OCI-LY7 (cell line): ENCODE measurements at regions not wholly inside any gene's neighbourhood (a gene's known extent, or its start where the extent isn't known, plus 50 kb on each side); places are given as distances from the start of the nearest gene placed in this dataset.
"Not testable (repeated sequence)": the region's sequence is repeated elsewhere in the genome, so short reads cannot be mapped to it uniquely, and the experiment has no call there.

ENCODE experiments used
- BruUV-seq: library from RNA; stranded (reverse); fragments of 400-500 nt; replicated peaks from 2 replicates; lab custom pipeline; 2021; lab: Mats Ljungman, UMichigan
- CTCF ChIA-PET: fragments of 300-600 bp; sonication (Branson Sonifier 250); formaldehyde crosslinking; loops from one replicate; lab custom pipeline; 2022; ENCODE audit warnings: antibody characterized with exemption; ENCODE audit not compliant: unreplicated experiment; lab: Charles Lee
- POLR2A ChIA-PET: fragments of 300-600 bp; sonication (Branson Sonifier 250); formaldehyde crosslinking; loops from one replicate; lab custom pipeline; 2022; ENCODE audit warnings: antibody characterized with exemption; lab: Charles Lee
- DNase-seq: peaks from one replicate; pipeline ENCODE4 v3.0.0-alpha.2; 2015; ENCODE audit warnings: low spot score
- H2AFZ ChIP-seq: fragments of 200-600 bp; sonication (generic), shearing (Covaris generic); 2 replicates; pipeline ENCODE4 v1.6.1; 2014; ENCODE audit warnings: mild to moderate bottlenecking, antibody characterized with exemption, low read length, moderate library complexity
- H3K27ac ChIP-seq: fragments of 200-600 bp; sonication (generic); 2 replicates; pipeline ENCODE4 v1.5.1; 2014; ENCODE audit warnings: mixed run types, low read depth, mild to moderate bottlenecking, moderate library complexity, low read length, inconsistent platforms; ENCODE audit not compliant: poor library complexity, severe bottlenecking
- H3K36me3 ChIP-seq: fragments of 200-600 bp; sonication (generic); 2 replicates; pipeline ENCODE4 v1.6.1; 2014; ENCODE audit warnings: mild to moderate bottlenecking, antibody characterized with exemption, low read length, moderate library complexity, mixed read lengths; ENCODE audit not compliant: insufficient read depth
- H3K4me1 ChIP-seq: fragments of 200-600 bp; sonication (generic); 2 replicates; pipeline ENCODE4 v1.5.1; 2014; ENCODE audit warnings: mild to moderate bottlenecking, low read length; ENCODE audit not compliant: insufficient read depth, poor library complexity, severe bottlenecking
- H3K4me2 ChIP-seq: fragments of 200-600 bp; sonication (generic); 2 replicates; pipeline ENCODE4 v1.6.1; 2014; ENCODE audit warnings: mild to moderate bottlenecking, low read length
- H3K4me3 ChIP-seq: fragments of 200-600 bp; sonication (generic); 2 replicates; pipeline ENCODE4 v1.5.1; 2014; ENCODE audit warnings: mild to moderate bottlenecking, low read depth, low read length; ENCODE audit not compliant: poor library complexity, severe bottlenecking
- H3K79me2 ChIP-seq: fragments of 200-600 bp; sonication (generic); 2 replicates; pipeline ENCODE4 v1.6.1; 2016; ENCODE audit warnings: low read depth, mild to moderate bottlenecking, low read length, moderate library complexity, mixed read lengths; ENCODE audit not compliant: insufficient read depth
- H3K9me2 ChIP-seq: fragments of 200-600 bp; sonication (generic); 2 replicates; pipeline ENCODE4 v1.6.1; 2016; ENCODE audit warnings: mild to moderate bottlenecking, low read length, mixed read lengths; ENCODE audit not compliant: insufficient read depth
- H3K9me3 ChIP-seq: fragments of 200-600 bp; sonication (generic); 2 replicates; pipeline ENCODE4 v1.6.1; 2014; ENCODE audit warnings: mild to moderate bottlenecking, mixed run types, low read length, mixed read lengths
- H4K20me1 ChIP-seq: fragments of 200-600 bp; sonication (generic); 2 replicates; pipeline ENCODE4 v1.6.1; 2014; ENCODE audit warnings: mild to moderate bottlenecking, antibody characterized with exemption, low read length, moderate library complexity, mixed read lengths; ENCODE audit not compliant: insufficient read depth
- CTCF ChIP-seq: fragments of 200-600 bp; sonication (generic); conservative IDR thresholded peaks from 2 replicates; pipeline ENCODE4 v1.5.1; 2014; ENCODE audit warnings: mild to moderate bottlenecking, antibody characterized with exemption, low read length, moderate library complexity, mixed read lengths
- EZH2phosphoT487 ChIP-seq: fragments of 200-600 bp; sonication (generic); IDR thresholded peaks from 2 replicates; pipeline ENCODE4 v1.6.1; 2018; ENCODE audit warnings: low read depth, borderline replicate concordance, mild to moderate bottlenecking, mixed run types, antibody characterized with exemption, low read length, moderate library complexity, mixed read lengths
- intact Hi-C: fragments of 100-400 bp; cut with micrococcal nuclease; formaldehyde crosslinking; loops from one replicate; pipeline ENCODE4 v1.10.0; 2022; ENCODE audit not compliant: unreplicated experiment

DNA sequence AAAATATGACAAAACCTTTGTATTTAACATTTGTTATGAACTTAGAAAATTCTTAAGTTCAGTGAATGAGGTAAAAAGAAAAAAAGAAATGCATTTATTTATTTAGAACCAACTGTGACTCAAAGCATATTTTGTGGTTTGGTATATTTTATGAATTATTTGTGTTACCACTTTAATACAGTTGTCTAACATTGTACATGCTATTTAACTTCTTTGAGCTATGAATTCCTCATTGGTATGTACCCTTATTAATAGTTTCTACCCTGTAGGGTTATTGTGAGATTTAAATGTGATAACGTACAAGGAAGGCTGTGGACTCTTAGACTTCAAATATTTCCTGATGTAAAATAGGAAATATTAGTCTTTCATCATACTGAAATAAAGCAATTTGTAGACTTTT lies 162.6 kb downstream of the MMUT start:
- intact Hi-C loops = no loop called here
- DNase-seq = no peak
- Histone ChIP-seq H3K4me3 (no peak overlapping the region), H3K36me3 (no peaks in the 10 kb centered on the region), H3K4me1 (no peaks in the 10 kb centered on the region), H3K9me2 (no peaks in the 10 kb centered on the region), H3K9me3 (no peaks in the 10 kb centered on the region), H3K27ac (no peak overlapping the region), H3K4me2 (no peak overlapping the region), H4K20me1 (no peaks in the 10 kb centered on the region), H2AFZ (no peak overlapping the region), H3K79me2 (no peaks in the 10 kb centered on the region)
- POLR2A ChIA-PET = no interaction called here
- CTCF ChIA-PET = no interaction called here
- TF ChIP-seq EZH2phosphoT487 (no peak), CTCF (no peak)
- no TSS peak for BruUV-seq

GRCh38 chr6:49299279-49299678 lies 163.8 kb downstream of the MMUT start:
- ChIA-PET POLR2A (no interaction called here), CTCF (no interaction called here)
- no peak overlapping the region for H3K4me2 ChIP-seq
- no peak for DNase-seq
- no peak overlapping the region for H3K27ac ChIP-seq
- H2AFZ ChIP-seq = no peak overlapping the region
- no peaks in the 10 kb centered on the region for H3K36me3 ChIP-seq
- no TSS peak for BruUV-seq
- no peaks in the 10 kb centered on the region for H3K9me3 ChIP-seq
- H3K79me2 ChIP-seq = no peaks in the 10 kb centered on the region
- H3K9me2 ChIP-seq = no peaks in the 10 kb centered on the region
- H3K4me3 ChIP-seq = no peak overlapping the region
- H4K20me1 ChIP-seq = no peaks in the 10 kb centered on the region
- intact Hi-C loops = no loop called here
- TF ChIP-seq CTCF (no peak), EZH2phosphoT487 (no peak)
- no peaks in the 10 kb centered on the region for H3K4me1 ChIP-seq

DNA sequence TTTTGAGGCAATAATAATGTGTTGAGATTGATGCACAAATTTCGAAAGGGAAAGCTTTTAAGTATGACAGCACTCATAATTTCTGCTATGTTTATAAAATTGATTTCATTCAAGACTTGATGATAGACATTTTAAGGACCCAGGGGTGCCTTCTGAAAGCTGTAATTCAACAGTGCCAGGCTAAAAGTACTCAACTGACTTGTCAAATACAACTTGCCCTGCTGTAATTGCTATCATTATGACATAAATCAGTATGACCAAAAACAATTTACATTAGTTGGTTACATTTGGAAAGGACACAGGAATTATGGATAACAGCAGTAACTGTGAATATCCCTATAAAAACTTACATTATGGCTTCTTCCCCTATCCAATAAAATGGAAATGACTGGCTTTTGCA lies 178.9 kb downstream of the MMUT start:
- Histone ChIP-seq H3K9me3 (no peaks in the 10 kb centered on the region), H3K79me2 (no peaks in the 10 kb centered on the region), H3K9me2 (no peaks in the 10 kb centered on the region), H4K20me1 (no peaks in the 10 kb centered on the region), H3K4me3 (no peak overlapping the region), H3K4me2 (no peak overlapping the region), H3K36me3 (no peaks in the 10 kb centered on the region), H3K4me1 (no peaks in the 10 kb centered on the region), H2AFZ (no peak overlapping the region), H3K27ac (no peak overlapping the region)
- TF ChIP-seq CTCF = no peak
- no peak for TF ChIP-seq EZH2phosphoT487
- no TSS peak for BruUV-seq
- intact Hi-C loops = no loop called here
- CTCF ChIA-PET = no interaction called here
- POLR2A ChIA-PET = interaction anchor here (0.7 kb wide), 1 partner anchor 642 kb away, joined by 3 read pairs; no protein-coding TSS in a partner anchor
- DNase-seq = no peak

GRCh38 chr6:49274809-49275769 lies 188.0 kb downstream of the MMUT start:
- intact Hi-C loops, H3K4me1 ChIP-seq, DNase-seq, H3K4me3 ChIP-seq, H4K20me1 ChIP-seq, H3K36me3 ChIP-seq, H3K9me3 ChIP-seq, H2AFZ ChIP-seq, CTCF ChIA-PET, H3K79me2 ChIP-seq, H3K4me2 ChIP-seq, BruUV-seq, H3K9me2 ChIP-seq, H3K27ac ChIP-seq: not testable (repeated sequence)
- POLR2A ChIA-PET = interaction anchor here (0.6 kb wide), 1 partner anchor 440 kb away, joined by 5 read pairs; no protein-coding TSS in a partner anchor
